Right renal pelvis (tissue), 4 donors: ENCODE measurements at regions not wholly inside any gene's neighbourhood (a gene's known extent, or its start where the extent isn't known, plus 50 kb on each side); places are given as distances from the start of the nearest gene placed in this dataset.
"Not testable (repeated sequence)": the region's sequence is repeated elsewhere in the genome, so short reads cannot be mapped to it uniquely, and the experiment has no call there.

Source experiments
- DNase-seq, 4 donors: peaks; one replicate each; pipeline ENCODE4 v3.0.0-alpha.2; 2013; ENCODE audit warnings: low read depth in 4 of 4, low spot score in 3 of 4, missing footprints in 1 of 4

- no peak for DNase-seq
Observed at GRCh38 chr16:26569793-26570192, 496.9 kb upstream of the C16orf82 start.

DNA sequence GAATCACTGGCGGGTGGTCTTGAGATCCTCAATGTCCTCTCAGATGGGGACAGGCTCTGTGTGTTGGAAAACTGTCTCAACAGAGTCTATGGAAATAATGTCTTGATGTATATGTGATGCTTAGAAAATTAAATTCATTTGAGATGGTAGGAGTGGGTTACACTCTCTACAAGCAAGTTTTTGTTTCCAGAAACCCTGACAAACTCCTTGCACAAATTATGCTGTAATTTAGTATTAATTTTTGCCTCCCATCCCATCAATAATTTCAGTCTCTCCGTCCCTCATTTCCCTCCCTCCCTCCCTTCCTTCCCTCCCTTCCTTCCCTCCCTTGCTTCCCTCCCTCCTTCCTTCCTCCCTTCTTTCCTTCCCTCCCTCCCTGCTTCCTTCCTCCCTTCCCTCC lies 488.0 kb upstream of the C16orf82 start:
- DNase-seq, result no peak

DNA sequence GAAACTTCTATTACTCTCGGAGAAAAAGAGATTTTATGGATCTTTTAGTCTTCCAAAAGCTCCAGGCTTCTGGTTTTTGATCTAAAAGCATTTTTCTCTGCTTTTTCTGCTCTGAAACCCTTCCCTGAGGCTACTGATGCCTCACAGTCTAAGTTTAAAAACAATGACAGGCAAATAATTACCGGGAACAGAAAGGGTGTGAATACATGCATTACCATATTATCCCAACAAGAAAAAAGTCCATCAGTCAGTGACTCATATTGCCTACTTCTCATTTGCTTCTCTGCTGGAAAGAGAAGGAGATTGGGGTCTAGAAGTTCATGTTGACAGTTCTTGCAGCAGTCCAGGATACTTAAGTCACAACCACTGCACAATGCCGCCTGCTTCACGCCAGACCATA lies 482.9 kb upstream of the C16orf82 start:
- no peak for DNase-seq

GRCh38 chr16:26593700-26594099 lies 473.0 kb upstream of the C16orf82 start:
- no peak for DNase-seq

DNA sequence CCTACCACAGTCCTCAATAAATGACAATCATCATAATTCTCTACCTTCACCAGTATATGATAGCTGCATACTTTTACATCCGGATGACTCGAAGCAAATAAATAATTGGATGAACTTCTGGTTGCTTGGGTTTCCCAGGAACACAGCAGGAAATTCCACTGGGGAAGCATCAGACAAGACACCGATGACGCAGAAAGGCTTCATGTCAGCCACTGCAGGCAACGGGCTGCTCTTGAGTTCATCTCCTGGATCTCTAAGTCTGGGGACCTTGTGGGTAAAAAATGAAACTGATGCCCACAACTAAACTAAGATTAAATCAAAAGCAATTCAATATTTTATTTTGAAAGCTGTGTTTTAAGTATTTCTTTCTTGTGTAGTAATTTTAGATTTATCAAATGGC lies 472.1 kb upstream of the C16orf82 start:
- DNase-seq, result no peak

GRCh38 chr16:26595199-26595598 lies 471.5 kb upstream of the C16orf82 start:
- DNase-seq, result no peak

GRCh38 chr16:26596033-26596432 lies 470.7 kb upstream of the C16orf82 start:
- not testable (repeated sequence) for DNase-seq

DNA sequence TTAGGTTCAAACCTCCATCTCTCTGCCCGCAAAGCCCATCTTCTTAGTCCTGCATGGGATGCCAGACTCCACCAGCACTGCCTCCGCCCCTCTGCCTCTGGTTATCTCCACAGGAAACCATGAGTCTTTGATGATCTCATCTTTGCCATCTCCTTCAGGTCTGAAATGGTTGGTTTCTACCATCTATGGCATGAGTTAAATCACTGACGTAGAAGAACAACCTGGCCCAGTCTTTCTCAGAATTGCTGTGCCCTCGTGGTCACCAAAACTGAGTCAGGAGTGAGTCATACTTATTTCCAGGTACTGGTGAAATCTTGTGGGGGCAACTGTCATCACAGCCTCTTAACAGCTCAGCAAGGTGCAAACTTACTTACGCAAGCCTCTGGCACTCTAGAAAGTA lies 468.7 kb upstream of the C16orf82 start:
- no peak for DNase-seq

- no peak for DNase-seq
Observed at GRCh38 chr16:26598998-26599784, 467.5 kb upstream of the C16orf82 start.

DNA sequence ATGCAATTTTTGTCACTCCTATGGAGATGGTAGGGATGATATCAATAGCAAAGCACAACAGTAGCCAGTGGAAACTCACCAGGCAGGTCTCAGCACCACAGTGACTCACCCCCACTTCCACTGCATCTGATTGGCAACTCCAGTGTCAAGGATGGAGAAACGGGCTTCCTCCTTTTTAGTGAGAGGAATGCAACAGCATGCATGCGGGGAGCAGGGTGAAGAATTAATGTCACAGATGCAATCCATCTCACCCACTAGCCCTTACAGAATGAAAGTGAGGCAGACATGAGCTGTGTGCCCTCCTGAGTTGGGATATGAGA lies 467.0 kb upstream of the C16orf82 start:
- no peak for DNase-seq

DNA sequence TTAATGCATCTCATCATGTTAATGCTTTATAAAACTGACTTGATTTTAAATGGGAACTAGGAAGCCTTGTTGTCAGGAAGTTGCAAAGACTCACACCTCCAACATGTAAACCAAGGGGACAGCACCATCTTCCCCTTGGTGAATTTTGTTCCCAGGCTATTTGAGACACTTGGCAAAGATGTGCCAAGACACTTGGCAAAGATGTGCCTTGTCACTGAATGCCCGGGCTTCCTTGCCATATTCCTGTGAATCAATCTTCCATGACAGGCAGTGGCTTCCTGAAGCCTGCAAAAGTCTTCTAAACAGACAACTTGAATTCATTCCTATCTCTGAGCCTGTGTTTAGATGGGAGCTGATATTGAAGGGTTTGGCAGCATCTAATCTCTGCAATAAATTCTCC lies 465.4 kb upstream of the C16orf82 start:
- no peak for DNase-seq

DNA sequence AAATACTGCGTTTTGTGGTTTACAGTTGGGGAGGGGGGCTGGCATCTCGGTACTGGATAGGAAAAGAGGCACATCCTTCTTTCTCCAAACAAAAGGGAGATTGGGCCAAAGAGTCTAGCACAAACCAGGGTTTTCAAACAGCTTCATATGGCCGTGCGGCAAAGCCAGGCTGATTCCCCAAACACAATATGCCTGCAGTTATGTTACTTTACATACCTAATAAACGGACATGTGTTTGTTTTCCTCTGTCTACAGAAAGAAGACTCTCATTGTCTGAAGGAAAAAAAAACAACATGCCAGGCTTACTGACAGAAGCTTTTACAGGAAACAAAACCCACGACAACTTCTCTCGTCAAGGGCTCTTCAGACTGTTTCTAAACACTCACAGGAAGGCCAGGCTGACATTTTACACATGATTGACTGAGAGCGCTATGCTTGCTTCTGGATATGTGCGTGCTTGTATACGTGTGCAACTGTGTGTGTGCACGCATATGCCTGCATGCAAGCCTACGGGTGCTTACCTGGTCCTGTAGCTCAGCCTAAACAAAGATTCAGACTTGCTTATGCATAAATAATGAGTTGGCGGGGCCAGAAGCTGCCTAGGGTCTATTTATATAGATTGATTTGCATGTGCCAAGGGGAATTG lies 461.0 kb upstream of the C16orf82 start:
- no peak for DNase-seq

GRCh38 chr16:26606381-26607150 lies 460.2 kb upstream of the C16orf82 start:
- DNase-seq, result no peak

DNA sequence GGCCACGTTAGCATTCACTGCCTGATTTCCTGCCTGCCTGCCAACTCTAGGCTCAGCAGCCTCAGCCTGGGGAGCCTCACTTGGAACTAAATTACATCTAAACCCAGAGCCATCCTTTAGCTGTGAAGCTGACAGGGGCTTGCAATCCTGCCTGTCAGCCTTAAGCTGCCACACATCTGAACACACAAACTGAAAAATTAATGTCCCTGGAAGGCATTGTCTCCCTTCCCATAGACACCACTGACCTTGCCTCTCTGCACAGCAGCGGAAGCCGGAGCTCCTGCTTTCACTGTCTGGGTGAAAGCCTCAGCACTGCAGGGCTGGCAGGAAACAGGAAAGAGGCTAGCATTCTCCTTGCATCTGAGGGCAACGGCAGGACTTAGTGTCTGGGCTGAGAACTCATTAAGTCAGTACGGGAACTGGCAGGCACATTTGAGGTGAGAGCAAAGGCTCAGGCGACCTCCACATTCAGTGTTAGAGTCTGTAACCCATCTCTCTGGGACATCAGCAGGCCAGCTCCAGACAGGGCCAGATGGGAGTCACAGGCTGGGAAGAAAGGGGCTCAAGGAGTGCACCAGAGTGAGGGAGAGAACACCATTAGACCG lies 452.4 kb upstream of the C16orf82 start:
- no peak for DNase-seq

DNA sequence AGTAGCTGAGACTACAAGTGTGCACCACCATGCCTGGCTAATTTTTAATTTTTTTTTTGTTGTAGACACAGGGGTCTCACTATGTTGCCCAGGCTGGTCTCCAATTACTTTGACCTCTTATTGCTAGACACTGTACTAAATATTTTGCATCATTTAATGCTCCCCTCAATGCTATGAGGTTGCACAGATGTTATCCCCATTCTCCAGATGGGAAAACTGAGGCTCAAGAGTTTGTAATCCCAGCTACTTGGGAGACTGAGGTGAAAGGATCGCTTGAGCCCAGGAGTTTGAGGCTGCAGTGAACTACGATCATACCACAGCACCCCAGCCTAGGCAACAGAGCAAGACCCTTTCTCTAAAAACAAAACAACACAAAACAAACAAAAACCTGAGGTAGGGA lies 443.3 kb upstream of the C16orf82 start:
- DNase-seq, result no peak

DNA sequence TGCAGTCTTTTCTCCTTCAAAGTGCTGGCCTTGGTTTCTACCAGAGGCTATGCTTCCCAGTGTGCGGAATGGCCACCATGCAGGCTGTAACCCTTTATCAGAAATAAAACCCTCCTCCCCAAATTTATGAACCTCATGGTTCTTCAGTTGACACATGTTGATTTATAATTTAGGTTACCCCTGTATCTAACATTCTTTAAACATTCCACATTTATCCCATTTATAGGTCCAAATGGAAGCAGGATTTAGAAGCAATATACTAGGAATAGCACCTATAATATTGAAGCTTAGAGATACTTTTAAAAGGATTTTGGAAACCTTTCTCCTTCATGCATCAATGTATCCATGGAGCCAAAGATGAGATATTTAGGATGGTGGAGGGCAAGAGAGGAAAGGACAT lies 438.8 kb upstream of the C16orf82 start:
- no peak for DNase-seq

DNA sequence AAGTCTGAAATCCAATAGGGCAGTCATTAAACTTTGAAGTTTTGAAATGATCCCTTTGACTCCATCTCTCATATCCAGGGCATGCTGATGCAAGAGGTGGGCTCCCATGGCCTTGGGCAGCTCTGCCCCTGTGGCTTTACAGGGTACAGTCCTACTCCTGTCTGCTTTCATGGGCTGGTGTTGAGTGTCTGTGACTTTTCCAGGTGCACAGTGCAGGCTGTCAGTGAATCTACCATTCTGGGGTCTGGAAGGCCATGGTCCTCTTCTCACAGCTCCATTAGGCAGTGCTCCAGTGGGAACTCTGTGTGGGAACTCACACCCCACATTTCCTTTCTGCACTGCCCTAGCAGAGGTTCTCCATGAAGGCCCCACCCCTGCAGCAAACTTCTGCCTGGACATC lies 435.4 kb upstream of the C16orf82 start:
- DNase-seq, result not testable (repeated sequence)

- no peak for DNase-seq
Observed at GRCh38 chr16:26642047-26642664, 424.6 kb upstream of the C16orf82 start.

- no peak for DNase-seq
Observed at GRCh38 chr16:26643519-26643918, 423.2 kb upstream of the C16orf82 start.

- DNase-seq, result no peak
Observed at GRCh38 chr16:26644912-26645543, 421.7 kb upstream of the C16orf82 start.
